ENCODE measurements at regions not wholly inside any gene's neighbourhood (a gene's known extent, or its start where the extent isn't known, plus 50 kb on each side); places are given as distances from the start of the nearest gene placed in this dataset.

DNA sequence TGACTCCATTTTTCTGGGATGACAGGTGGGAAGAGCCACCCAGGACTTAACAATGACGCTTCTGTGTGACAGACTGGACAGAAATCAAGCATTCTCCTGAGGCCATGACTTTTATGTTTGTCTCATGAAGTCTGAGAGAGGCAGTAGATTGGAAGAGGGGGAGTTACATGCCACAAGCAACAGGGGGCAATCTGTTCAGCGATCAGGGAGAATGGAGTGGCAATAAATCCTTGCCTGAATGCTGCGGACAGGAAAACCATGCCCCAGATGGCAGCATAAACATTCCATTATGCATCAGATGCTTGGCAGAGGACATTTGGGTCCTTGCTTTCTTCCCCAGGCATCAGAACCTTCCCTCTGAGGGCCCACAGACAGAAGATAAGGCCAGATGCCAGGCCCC, 312.4 kb upstream of the DIPK2B start:
- peaks cover 12% of the 10 kb centered on the region for H3K4me1 Mint-ChIP-seq
- H3K9ac ChIP-seq = no peak overlapping the region
- no peak overlapping the region for H3K4me3 Mint-ChIP-seq
- peak; percentile 17 for DNase-seq (ENCODE audit: low spot score)
- no peak overlapping the region for H3K27ac ChIP-seq
- H3K27me3 Mint-ChIP-seq (ENCODE audit: insufficient read depth, low read depth) = no peaks in the 10 kb centered on the region
- no peak overlapping the region for H3K4me2 ChIP-seq
- no peaks in the 10 kb centered on the region for H3K9me3 ChIP-seq (ENCODE audit: low read depth)
- H3K79me2 ChIP-seq (ENCODE audit: low read depth) = no peaks in the 10 kb centered on the region
- no peak overlapping the region for H3K27ac Mint-ChIP-seq
- H3K27me3 ChIP-seq = no peaks in the 10 kb centered on the region
- no peaks in the 10 kb centered on the region for H3K36me3 ChIP-seq
- no peaks in the 10 kb centered on the region for H3K4me1 ChIP-seq
- H2AFZ ChIP-seq (replicated peaks) = no peak overlapping the region
- no peaks in the 10 kb centered on the region for H3F3A ChIP-seq (ENCODE audit: low read depth)
- H3K4me3 ChIP-seq = no peak overlapping the region
- H3K36me3 Mint-ChIP-seq = no peaks in the 10 kb centered on the region
- no peaks in the 10 kb centered on the region for H3K9me3 Mint-ChIP-seq
- TF ChIP-seq EZH2phosphoT487 (IDR thresholded peaks at IDR 0.05) = no peak
- TF ChIP-seq, protein P1, sequence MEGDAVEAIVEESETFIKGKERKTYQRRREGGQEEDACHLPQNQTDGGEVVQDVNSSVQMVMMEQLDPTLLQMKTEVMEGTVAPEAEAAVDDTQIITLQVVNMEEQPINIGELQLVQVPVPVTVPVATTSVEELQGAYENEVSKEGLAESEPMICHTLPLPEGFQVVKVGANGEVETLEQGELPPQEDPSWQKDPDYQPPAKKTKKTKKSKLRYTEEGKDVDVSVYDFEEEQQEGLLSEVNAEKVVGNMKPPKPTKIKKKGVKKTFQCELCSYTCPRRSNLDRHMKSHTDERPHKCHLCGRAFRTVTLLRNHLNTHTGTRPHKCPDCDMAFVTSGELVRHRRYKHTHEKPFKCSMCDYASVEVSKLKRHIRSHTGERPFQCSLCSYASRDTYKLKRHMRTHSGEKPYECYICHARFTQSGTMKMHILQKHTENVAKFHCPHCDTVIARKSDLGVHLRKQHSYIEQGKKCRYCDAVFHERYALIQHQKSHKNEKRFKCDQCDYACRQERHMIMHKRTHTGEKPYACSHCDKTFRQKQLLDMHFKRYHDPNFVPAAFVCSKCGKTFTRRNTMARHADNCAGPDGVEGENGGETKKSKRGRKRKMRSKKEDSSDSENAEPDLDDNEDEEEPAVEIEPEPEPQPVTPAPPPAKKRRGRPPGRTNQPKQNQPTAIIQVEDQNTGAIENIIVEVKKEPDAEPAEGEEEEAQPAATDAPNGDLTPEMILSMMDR (IDR thresholded peaks at IDR 0.05) = no peak
- TF ChIP-seq EZH2 (IDR thresholded peaks at IDR 0.05) = no peak
- no peaks in the 10 kb centered on the region for H4K20me1 ChIP-seq (ENCODE audit: low read depth)

DNA sequence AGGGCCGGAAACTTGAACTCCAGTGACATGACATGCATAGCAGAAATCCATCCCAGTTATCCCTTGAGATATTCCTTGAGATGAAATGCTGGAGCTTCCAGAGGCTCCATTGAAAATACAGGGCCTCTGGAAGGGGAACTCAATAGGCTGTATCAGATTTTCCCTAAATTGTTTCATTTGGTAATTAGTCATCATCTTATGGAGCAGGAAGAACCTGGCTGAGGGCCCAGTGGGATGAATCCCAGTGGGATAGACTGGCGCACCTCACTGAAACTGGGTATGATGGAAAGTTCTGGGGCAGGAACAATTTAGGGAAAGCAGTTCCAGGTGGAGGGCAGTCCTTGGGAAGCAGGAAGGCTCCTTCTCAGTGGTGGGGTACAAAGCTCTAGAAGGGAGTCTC, 307.8 kb upstream of the DIPK2B start:
- no peak overlapping the region for H3K4me3 Mint-ChIP-seq
- H3K4me1 Mint-ChIP-seq = peaks cover 13% of the 10 kb centered on the region
- Histone ChIP-seq H3K27ac (no peak overlapping the region), H3K4me3 (no peak overlapping the region), H2AFZ (replicated peaks) (no peak overlapping the region), H3K9me3 (ENCODE audit: low read depth) (no peaks in the 10 kb centered on the region), H3K4me2 (no peak overlapping the region), H3F3A (ENCODE audit: low read depth) (no peaks in the 10 kb centered on the region), H3K27me3 (no peaks in the 10 kb centered on the region), H3K79me2 (ENCODE audit: low read depth) (no peaks in the 10 kb centered on the region), H3K4me1 (no peaks in the 10 kb centered on the region), H3K36me3 (no peaks in the 10 kb centered on the region), H3K9ac (no peak overlapping the region), H4K20me1 (ENCODE audit: low read depth) (no peaks in the 10 kb centered on the region)
- H3K36me3 Mint-ChIP-seq = no peaks in the 10 kb centered on the region
- no peak for DNase-seq (ENCODE audit: low spot score)
- peaks cover 14% of the 10 kb centered on the region for H3K9me3 Mint-ChIP-seq
- H3K27ac Mint-ChIP-seq = no peak overlapping the region
- H3K27me3 Mint-ChIP-seq (ENCODE audit: insufficient read depth, low read depth) = peaks cover 3% of the 10 kb centered on the region
- TF ChIP-seq EZH2phosphoT487 (IDR thresholded peaks at IDR 0.05) (no peak), EZH2 (IDR thresholded peaks at IDR 0.05) (no peak)
- TF ChIP-seq, protein P1 (IDR thresholded peaks at IDR 0.05) = no peak

DNA sequence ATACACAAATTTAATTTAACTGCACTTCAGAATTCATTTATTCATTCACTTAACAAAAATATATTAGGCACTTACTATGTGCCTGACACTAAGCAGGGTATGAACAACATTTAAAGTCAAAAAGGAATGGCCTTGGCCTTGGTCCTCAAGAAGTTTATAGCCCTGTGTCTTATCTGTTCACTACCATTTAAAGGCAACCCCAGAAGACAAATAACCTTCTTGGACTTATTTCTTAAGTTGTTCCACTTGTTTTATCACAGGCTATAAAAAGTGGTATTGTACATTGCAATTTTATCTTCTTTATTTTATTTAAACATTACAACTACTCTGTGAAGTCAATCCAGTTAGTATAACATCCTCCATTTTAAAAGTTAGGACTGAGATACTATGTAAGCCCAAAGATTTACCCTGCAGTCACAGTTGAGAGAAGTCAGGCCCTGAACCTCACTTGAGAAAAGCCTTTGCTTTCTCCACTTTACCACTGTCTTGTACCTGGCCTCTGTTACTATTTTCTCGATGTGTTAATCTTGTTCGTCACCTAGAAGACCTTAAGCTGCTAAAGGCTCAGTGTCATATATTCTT, 305.6 kb upstream of the DIPK2B start:
- Mint-ChIP-seq H3K4me1 (peaks cover 9% of the 10 kb centered on the region), H3K27me3 (ENCODE audit: insufficient read depth, low read depth) (peaks cover 3% of the 10 kb centered on the region), H3K9me3 (peaks cover 22% of the 10 kb centered on the region), H3K4me3 (no peak overlapping the region), H3K36me3 (no peaks in the 10 kb centered on the region), H3K27ac (no peak overlapping the region)
- TF ChIP-seq EZH2phosphoT487 (IDR thresholded peaks at IDR 0.05) = no peak
- TF ChIP-seq, protein P1 (IDR thresholded peaks at IDR 0.05) = no peak
- TF ChIP-seq EZH2 (IDR thresholded peaks at IDR 0.05) = no peak
- H3K36me3 ChIP-seq = no peaks in the 10 kb centered on the region
- H3K4me1 ChIP-seq = no peaks in the 10 kb centered on the region
- H4K20me1 ChIP-seq (ENCODE audit: low read depth) = no peaks in the 10 kb centered on the region
- H3K4me2 ChIP-seq = no peak overlapping the region
- no peak for DNase-seq (ENCODE audit: low spot score)
- no peak overlapping the region for H3K27ac ChIP-seq
- H3F3A ChIP-seq (ENCODE audit: low read depth) = no peaks in the 10 kb centered on the region
- no peak overlapping the region for H3K4me3 ChIP-seq
- H3K9ac ChIP-seq = no peak overlapping the region
- no peaks in the 10 kb centered on the region for H3K9me3 ChIP-seq (ENCODE audit: low read depth)
- no peaks in the 10 kb centered on the region for H3K79me2 ChIP-seq (ENCODE audit: low read depth)
- no peaks in the 10 kb centered on the region for H3K27me3 ChIP-seq
- no peak overlapping the region for H2AFZ ChIP-seq (replicated peaks)

All from neural progenitor cell (in vitro differentiated cells).